Left lobe of liver (tissue), 2 donors: ENCODE measurements at regions not wholly inside any gene's neighbourhood (a gene's known extent, or its start where the extent isn't known, plus 50 kb on each side); places are given as distances from the start of the nearest gene placed in this dataset.
"Not testable (repeated sequence)": the region's sequence is repeated elsewhere in the genome, so short reads cannot be mapped to it uniquely, and the experiment has no call there.

Experiments
- ATAC-seq: fragments of 200-7000 bp; cut with Tn5 transposase; one replicate; pipeline ENCODE4 v1.9.1; 2020; ENCODE audit warnings: mild to moderate bottlenecking, moderate library complexity
- DNase-seq: peaks from one replicate; pipeline ENCODE4 v3.0.0-alpha.2; 2020; ENCODE audit warnings: low spot score
- donor health status: DM: no; HTN: no; CAD: no; lungs with moderate emphysema.
- donor health status: DM: no; HTN: yes; CAD: no.

DNA sequence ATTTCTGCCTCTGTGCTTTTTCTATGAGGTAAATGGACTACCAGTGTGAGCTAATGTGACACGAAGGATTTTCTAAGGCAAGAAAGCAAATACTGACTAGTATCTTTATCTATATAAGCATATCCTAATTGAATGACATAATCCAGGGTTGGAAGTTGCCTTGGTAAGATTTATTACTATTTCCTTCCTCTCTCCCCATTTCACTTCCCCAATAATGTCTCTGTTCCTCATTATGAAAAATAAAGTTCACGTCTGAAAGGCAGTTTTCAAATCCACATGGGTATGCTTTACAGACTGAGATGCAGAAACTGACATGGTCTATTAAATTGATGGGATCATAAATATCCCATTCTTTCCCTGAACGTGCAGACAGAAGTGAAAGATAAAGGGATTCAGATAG, 86.0 kb downstream of the DTWD1 start:
- DNase-seq = no peak

DNA sequence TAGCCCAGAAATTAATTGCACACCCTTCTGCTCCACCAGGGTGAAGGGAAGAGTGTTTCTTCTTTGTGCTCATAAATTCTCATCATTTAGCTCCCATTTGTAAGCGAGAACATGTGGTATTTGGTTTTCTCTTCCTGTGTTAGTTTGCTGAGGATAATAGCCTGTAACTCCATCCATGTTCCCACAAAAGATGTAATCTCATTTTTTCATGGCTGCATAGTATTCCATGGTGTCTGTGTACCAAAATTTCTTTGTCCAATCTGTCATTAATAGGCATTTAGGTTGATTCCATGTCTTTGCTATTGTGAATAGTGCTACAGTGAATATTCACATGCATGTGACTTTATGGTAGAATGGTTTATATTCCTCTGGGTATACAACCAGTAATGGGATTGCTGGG, 86.8 kb downstream of the DTWD1 start:
- ATAC-seq (no peak), DNase-seq (no peak)

More for the DNA sequence above, 86.0 kb downstream of the DTWD1 start:
- no peak for ATAC-seq

DNA sequence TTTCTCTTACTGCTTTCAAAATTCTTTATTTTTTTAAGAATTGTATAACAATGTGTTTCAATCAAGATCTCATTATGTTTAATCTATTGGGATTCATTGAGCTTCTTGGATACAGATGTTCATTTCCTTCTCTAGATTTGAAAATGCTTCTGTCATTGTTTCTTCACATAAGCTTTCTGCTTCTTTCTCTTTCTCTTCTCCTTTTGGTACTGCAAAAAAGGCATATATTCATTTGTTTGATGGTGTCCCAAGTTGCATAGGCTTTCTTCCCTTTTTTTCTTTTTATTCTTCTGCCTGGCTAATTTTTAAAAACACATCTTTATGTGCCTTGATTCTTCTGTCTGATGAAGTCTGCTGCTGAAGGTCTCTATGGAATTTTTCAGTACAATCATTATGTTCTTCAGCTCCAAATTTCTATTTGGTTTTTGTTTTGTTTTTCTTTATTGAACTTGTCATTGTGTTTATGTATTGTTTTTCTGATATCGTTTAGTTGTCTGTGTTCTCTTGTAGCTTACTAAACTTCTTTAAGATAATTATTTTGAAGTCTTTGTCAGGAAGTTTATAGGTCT, 88.9 kb downstream of the DTWD1 start:
- DNase-seq = no peak
- no peak for ATAC-seq

DNA sequence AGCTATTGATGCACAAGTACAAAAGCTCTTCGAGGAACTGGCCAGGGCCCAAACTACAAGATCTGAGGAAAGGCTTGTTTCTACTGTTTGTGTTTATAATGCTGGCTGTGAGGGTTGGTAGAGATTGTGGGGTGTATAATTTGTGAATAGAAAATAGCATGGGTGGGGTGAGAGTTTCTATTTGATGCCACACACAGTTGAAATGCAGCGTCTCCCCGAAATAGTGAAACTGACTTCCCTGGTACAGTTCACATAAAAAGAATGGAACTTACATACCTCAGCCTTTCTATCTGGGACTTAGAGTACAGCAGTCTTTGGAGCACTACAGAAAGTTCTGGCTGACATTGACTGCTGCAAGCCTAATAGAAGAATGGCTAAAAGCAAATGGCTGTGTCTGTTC, 91.3 kb downstream of the DTWD1 start:
- ATAC-seq = no peak
- DNase-seq = no peak

DNA sequence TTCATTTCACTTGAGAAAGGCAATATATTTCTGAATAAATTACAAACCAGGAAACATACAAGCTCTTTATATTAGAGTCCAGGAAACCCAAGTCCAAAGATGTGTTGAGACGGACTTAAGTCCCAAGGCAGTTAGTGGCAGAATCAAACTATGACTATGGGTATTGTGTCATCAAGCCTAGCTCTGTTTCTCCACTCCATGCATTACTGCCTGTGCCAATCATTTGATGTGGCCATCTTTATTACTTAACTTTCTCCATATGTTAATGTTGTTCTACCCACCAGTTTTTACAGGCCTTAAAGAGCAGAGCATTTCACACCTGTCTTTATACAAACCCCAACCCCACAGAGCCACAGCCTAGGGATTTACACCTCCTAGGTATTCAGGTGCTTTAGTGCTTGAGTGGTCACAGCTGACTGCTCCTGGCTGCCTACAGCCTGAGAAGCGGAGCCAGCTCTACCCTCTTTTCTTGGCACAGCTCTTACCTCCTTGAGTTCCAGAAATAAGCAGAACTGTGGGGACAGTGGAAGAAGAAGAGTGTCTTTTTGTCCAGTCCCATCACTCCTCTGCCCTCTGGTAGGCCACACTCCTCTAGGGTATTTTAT, 92.1 kb downstream of the DTWD1 start:
- no peak for ATAC-seq
- DNase-seq = no peak

DNA sequence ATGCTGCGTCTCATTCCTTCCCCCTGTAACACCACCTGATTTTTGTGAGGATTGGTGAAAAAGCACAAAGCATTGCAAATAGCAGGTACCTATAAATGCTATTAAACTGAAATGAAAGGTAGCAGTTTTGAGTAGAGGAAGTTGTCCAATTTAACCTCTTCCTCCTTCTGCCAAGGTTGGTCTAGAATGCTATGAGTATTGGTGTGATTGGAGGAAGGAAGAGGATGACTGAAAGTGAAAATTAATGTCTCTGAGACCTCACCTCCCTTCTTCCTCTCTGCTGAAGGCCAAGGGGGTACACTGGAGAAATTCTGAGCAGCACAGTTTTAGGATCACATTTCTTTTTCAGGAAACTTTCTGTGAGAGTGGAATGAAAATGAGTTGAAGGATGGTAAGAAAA, 94.4 kb downstream of the DTWD1 start:
- no peak for ATAC-seq
- no peak for DNase-seq

DNA sequence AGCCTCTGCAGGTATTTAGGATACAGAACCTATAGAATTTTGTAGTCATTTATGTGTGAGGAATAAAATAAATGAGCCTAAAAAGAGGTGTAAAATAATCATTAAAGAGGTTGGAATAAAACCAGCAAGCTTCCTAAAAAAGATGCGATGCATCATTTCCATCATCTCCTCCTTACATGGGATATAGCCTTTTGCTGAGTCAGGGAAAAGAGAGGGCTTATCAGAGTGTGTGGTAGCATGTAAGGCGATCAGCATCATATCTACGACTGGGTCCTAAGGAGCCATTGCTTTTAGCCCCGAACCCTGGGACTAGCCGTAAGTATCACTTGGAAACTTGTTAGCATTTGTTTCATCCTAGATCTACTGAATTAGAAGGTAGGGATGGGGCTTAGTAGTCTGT, 94.9 kb downstream of the DTWD1 start:
- no peak for ATAC-seq
- DNase-seq = no peak

DNA sequence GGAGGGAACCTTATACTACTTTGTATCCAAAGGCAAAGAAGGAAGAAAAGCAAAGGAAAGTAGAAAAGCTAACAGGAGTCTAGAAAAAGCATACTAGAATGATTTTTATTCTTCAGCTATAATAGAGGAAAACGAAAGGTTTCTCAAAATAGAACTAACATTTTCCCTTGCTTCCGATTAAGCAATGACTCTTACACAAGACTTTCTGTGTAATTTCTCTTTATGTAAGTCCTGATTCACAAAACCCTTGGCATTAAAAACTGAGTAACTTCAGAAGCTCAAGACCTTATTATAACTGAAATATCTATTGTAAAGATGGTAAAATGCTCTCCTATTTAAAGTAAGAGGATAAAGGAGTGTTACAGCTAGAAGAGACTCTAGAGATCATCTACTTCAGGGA, 97.4 kb downstream of the DTWD1 start:
- ATAC-seq = peak; percentile 65

DNA sequence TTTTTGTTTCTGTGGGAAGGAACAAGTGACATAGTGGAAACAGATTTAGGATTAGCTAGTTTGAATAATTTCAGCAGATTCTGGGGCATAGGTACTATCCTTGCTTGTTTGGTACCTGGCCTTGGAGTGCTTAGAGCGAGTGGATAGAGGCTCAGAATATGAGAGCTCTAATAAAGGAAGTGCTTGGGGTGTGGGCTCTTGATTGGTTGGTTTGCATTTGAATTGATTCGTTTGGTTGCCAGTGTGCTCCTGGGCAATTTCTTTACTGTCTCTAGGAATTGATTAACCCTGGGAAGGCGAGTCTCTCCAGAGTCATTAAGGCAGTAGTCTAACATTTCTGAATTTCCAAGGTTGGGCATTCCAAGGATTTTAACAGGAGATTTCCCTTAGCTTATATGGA, 98.0 kb downstream of the DTWD1 start:
- ATAC-seq (no peak), DNase-seq (no peak)

More for the DNA sequence above, 97.4 kb downstream of the DTWD1 start:
- DNase-seq = no peak

DNA sequence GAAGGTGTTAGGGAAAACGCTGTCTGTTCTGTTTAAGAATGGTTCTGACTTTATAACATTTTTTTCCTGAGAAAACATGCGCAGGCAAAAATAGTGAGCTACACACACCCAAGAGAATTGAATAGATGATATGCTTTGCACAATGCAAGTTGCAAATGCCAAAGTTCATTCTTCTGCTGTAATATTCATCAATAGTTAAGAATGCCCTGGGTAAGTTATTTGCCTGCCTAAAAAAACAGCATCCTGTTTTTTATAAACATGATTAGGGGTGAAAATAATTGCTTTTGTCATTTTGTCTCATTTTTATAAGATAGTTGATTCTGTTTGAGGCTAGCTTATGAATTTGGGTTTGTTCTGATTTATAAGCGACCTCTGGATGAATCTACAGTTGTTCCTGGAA, 99.4 kb downstream of the DTWD1 start:
- no peak for DNase-seq
- ATAC-seq = no peak

DNA sequence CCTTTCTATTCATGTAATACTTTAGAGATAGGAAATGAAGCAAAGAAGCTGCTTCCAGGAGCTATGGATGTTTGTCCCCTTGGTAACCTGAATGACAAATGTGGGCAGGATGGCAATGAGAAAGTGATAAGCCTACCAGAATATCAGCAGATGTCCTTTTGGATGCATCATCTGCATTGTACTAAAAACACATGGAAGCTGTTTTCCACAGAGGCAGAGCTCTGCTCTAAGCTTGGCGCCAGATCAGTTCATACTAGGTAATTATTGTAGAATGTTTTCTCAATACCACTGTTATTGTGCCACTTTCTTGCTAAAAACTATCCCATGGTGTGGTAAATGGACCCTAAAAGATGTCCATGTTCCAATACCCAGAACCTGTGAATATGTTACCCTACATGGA, 100.2 kb downstream of the DTWD1 start:
- DNase-seq (no peak), ATAC-seq (no peak)

DNA sequence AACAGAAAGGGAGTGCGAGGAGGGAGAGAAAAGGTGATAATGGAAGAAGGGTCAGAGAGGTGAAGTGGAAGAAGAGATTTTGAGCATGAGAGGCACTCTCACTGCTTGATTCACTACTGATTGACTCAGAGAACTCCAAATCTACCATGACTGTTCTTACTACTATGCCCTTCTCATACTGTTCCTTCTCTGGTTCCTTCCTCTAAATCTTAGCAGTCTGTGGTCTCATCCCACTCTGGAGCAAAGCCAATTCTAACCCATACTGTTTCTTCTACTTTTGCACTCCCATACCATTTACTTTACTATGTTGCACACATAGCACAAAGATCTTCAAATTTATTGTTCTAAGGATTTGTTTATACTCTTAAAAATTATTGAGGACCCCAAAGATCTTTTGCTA, 100.8 kb downstream of the DTWD1 start:
- ATAC-seq = no peak
- no peak for DNase-seq

DNA sequence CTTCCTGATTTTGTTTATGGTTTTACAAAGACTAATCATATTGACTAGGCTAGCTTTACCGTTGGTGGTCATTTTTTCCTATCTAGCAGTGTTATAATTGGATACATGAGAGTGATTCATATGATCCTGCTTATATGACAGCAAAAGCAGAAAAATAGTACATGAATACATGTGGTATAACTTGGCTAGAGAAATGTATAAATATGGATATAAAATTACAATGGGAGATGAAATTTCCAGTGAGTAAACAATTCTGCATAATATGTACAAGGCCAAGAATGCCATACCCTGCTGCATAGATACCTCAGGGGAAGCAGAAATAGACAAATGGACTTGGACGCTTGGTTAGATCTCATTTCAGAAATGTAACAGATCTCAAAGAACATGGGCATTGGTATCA, 103.1 kb downstream of the DTWD1 start:
- ATAC-seq (no peak), DNase-seq (no peak)

DNA sequence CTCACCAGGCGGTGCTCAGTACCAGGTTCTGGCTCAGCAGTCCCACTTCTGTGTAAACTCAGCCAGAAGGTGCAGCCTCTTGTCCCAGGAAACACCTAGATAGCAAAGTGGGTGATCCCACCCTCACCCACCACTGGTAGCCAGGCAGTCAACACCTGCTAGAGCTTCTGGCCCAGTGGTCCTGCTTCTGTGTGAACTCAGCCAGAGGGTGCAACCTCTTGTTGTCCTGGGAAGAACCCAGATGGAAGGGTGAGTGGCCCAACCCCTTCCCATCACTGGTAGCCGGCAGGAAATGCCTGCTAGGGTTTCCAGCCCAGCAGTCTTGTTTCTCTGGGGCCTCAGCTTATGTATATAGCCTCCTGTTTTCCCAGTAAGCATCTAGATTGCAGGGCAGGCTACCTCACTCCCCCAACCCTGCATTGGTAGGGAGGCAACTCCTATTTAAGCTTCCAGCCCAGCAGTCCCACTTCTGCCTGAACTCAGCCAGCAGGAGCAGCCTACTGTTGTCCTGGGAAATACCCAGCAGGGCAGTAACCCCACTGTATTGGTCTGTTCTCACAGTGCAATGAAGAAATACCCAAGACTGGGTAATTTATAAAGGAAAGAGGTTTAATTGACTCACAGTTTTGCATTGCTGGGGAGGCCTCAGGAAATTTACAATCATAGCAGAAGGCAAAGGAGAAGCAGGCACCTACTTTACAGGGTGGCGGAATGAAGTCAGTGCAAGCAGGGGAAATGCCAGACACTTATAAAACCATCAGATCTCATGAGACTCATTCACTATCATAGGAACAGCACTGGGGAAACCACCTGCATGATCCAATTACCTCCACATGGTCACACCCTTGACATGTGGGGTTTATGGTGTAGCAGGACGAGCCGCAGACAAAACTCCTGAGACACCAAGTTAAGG, 110.6 kb downstream of the DTWD1 start:
- ATAC-seq (no peak), DNase-seq (no peak)

DNA sequence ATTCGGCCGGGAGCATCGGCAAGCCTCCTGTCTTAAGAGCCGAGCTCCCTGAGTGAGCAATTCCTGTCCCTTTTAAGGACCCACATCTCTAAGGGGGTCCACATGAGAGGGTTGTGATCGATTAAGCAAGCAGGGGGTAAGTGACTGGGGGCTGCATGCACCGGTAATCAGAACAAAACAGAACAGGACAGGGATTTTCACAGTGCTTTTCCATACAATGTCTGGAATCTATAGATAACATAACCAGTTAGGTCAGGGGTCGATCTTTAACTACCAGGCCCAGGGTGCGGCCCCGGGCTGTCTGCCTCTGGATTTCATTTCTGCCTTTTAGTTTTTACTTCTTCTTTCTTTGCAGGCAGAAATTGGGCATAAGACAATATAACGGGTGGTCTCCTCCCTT, 111.3 kb downstream of the DTWD1 start:
- not testable (repeated sequence) for DNase-seq

DNA sequence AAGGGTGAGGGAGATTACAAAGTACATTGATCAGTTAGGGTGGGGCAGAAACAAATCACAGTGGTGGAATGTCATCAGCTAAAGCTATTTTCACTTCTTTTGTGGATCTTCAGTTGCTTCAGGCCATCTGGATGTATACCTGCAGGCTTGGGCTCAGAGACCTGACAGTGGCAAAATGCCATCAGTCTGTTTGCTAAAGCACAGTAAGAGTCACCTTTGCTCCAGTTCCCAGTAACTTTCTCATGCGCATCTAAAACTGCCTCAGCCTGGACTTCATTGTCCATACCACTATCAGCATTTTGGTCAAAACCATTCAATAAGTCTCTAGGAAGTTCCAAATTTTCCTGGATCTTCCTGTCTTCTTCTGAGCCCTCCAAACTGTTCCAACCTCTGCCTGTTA, 113.2 kb downstream of the DTWD1 start:
- ATAC-seq = peak; percentile 98
- DNase-seq = peak; percentile 64

More for the DNA sequence above, 111.3 kb downstream of the DTWD1 start:
- ATAC-seq = not testable (repeated sequence)

DNA sequence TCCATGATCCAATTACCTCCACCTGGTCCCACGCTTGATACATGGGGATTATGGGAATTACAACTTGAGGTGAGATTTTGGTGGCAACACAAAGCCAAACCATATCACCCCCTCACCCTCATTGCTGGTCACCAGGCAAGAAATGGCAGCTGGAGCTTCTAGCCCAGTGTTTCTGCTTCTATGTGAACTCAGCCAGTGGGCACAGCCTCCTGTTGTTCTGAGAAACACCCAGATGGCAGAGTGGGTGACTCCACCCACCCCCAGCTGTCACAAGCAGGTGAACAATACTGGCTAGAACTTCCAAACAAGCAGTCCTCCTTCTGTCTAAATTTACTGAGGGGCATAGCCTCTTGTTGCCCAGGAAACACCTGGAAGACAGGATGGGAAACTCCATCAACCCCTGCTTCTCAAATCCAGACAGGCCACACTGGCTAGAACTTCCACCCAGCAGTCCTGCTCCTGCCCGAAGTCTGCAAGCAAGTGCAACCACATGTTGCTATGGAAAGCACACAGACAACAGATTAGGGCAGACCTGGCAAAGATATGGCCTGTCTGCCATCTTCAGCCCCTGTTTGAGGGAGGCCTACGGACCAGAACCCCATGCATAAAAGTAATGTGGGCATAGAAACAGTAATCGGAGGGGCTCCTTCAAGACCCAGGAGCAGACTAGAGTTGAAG, 114.1 kb downstream of the DTWD1 start:
- DNase-seq = no peak
- no peak for ATAC-seq

DNA sequence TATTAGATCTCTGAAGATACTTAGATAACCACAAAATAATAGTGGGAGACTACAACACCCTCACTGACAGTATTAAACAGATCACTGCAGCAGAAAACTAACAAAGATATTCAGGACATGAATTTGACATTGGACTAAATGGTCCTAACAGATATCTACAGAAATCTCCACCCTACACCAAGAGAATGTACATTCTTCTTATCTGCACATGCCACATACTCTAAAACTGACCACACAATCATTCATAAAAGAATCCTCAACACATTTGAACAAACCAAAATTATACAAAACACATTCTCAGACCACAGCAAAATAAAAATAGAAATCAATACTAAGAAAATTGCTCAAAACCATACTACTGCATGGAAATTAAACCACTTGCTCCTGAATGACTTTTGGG, 116.3 kb downstream of the DTWD1 start:
- ATAC-seq (no peak), DNase-seq (no peak)

DNA sequence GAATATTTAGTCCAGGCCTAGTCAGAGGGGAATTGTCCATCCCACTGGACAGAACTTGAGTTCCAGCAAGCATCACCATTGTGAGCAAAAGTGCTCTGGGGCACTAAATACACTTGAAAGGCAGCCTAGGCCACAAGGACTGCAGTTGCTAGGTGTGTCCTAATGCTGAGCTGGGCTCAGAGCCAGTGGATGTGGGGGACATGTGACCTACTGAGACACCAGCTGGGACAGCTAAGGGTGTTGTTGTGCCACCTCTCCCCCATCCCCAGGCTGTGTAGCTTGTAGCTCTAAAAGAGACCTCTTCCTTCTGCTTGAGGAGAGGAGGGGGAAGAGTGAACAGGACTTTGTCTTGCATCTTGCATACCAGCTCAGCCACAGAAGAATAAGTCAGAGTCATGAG, 120.9 kb downstream of the DTWD1 start:
- DNase-seq = no peak
- peak; percentile 63 for ATAC-seq

DNA sequence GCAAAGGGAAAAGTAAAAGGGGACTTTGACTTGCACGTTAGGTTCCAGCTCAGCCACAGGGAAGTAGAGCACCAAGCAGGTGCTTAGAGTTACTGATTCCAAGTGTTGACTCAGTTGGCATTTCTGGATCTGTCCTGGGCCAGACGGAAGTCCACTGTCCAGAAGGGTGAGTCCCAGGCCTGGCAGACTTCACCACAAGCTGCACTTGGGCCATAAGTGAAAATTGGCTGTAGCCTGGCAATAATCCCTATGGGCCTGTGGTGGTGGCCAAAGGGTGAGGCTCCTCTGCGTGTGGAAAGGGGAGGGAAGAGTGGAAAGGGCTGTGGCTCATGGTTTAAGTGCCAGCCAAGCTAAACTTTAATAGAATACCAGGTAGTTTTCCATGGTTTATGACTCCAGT, 121.5 kb downstream of the DTWD1 start:
- DNase-seq = peak; percentile 64
- ATAC-seq = peak; percentile 88

DNA sequence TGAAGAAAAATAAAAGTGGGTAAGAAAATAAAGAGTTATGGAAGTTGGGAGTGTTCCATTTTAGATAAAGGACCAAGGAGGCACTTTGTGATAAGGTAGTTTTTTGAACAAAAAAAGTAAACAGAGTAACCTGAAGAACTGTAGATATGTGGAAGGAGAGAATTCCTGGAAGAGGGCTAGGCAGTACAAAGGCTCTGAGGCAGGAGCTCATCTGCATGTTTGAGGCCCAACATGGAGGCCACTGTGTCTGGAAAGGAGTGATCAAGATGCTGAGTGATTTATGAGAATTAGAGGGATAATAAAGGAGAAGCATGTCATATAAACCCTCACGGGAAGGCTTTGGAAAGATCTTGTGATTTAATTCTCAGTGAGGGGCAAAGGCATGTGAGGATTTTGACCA, 126.5 kb downstream of the DTWD1 start:
- ATAC-seq = no peak
- DNase-seq = no peak

DNA sequence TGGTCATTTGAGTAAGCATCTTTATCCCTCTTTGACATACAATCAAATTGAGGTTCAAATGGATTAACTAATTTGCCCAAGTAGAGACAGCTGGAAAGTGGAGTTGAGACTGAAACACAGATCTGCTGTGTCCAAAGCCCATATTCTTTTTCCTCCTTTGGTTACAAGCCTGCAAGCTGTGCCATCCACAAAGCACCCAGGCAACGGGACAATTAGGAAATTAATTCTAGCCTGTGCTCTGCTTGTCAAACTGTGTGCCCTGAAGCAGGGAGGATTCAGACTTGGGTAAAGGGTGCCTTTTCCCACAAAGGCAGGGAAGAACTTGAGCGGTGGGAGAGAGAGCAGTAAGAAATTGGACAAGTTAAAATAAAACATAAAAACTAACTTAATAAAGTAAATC, 127.9 kb downstream of the DTWD1 start:
- DNase-seq = no peak
- no peak for ATAC-seq
